ENCODE measurements at regions not wholly inside any gene's neighbourhood (a gene's known extent, or its start where the extent isn't known, plus 50 kb on each side); places are given as distances from the start of the nearest gene placed in this dataset.
"Not testable (repeated sequence)": the region's sequence is repeated elsewhere in the genome, so short reads cannot be mapped to it uniquely, and the experiment has no call there.

DNA sequence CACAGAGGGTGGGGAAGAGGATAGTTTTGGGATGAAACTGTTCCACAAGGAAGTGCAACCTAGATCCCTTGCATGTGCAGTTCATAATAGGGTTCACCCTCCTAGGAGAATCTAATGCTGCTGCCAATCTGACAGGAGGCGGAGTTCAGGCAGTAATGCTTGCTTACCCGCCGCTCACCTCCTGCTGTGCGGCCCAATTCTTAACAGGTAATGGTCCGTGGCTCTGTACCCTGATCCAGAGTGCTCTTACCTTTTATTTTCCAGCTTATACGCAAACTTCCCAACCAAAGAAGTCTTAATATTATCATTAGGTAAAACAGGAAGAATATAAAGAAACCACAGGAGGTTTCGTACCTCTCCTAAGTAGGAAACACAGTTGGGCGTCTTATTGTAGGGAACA is 82.7 kb upstream of the CD302 start:
- DNase-seq (ENCODE audit: low spot score) = no peak

DNA sequence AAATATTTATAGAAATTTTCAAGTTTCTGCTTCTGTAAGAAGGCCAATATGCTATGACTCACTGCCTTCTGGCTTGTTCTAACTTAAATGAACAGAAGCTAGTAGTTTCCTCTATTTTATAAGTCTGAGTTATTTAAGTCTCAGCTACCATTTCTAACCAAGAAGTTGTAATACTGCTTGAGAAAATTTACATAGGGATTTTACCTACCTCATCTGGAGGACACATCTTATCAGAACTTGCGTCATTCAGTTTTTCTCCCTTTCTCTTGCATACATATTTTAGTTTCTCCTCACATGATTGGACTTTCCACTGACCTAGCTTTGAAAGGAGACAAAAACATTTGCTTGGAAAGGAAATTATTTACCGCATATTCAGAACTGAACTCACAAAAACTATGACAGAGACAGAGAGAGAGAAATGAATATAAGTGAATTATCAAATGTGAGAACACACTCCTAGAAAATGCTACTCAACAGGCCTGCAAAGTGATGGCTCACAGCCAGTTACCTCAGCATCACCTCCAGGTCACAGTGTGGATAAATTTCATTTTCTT is 81.1 kb upstream of the CD302 start:
- no peak for DNase-seq (ENCODE audit: low spot score)

DNA sequence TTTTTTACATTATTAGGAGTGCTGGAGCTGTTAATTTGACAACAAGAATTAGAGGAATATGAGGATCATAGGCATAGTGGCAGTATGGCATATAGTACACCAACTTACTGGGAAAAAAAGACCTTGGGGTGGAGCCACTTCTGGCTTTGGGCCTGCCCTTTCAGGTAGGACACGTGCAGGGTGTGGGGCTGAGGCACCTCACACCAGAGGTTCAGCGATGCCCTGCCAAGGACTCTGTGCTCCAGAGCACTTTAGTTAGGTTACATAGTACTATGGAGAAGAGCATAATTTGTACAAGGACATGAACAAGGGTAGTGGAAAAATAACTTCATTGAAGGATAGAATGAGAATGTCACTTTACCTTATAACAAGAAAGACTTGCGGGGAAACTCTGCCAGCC is 77.1 kb upstream of the CD302 start:
- DNase-seq (ENCODE audit: low spot score) = no peak

- peak; percentile 7 for DNase-seq (ENCODE audit: low spot score)
Measured at GRCh38 chr2:159873258-159873657, 75.2 kb upstream of the CD302 start.

DNA sequence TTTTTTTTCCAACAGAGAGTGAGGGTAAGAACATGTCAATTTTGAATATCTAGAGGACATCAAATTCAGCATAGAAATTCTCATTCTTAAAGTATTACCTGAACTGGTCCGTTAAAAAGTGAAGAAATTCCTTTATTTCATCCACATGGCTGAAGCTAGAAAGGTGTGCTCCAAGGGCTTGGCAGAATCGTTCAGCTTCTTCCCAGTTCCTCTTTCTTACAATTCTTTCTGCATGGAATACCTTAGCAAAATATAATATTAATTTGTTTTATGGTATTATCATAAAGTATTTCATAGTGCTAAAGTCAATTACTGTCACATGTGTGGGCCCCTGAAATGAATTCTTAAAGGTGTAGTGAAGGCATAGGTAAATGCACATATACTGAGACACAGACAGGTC is 74.3 kb upstream of the CD302 start:
- no peak for DNase-seq (ENCODE audit: low spot score)

DNA sequence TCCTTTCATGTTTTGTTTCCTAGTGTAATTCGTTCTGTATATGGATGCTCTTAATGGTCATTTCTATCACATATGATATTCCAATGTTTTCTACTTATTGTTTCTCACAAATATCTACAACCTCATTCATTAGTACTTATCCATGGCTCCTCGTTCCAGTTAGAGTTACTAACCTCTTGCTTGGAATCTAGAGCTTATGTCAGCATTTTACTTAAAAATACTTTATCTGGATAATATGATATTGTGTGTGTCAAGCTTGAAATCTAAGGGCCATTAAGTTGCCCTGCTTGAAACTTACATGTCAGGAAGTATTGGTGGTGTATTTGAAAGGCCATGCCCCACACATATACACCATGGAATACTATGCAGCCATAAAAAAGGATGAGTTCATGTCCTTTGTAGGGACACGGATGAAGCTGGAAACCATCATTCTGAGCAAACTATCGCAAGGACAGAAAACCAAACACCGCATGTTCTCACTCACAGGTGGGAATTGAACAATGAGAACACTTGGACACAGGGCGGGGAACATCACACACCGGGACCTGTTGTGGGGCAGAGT is 70.7 kb upstream of the CD302 start:
- not testable (repeated sequence) for DNase-seq (ENCODE audit: low spot score)

GRCh38 chr2:159867567-159868361 is 69.8 kb upstream of the CD302 start:
- no peak for DNase-seq (ENCODE audit: low spot score)

- DNase-seq (ENCODE audit: low spot score) = no peak
Measured at GRCh38 chr2:159863526-159864160, 65.6 kb upstream of the CD302 start.

DNA sequence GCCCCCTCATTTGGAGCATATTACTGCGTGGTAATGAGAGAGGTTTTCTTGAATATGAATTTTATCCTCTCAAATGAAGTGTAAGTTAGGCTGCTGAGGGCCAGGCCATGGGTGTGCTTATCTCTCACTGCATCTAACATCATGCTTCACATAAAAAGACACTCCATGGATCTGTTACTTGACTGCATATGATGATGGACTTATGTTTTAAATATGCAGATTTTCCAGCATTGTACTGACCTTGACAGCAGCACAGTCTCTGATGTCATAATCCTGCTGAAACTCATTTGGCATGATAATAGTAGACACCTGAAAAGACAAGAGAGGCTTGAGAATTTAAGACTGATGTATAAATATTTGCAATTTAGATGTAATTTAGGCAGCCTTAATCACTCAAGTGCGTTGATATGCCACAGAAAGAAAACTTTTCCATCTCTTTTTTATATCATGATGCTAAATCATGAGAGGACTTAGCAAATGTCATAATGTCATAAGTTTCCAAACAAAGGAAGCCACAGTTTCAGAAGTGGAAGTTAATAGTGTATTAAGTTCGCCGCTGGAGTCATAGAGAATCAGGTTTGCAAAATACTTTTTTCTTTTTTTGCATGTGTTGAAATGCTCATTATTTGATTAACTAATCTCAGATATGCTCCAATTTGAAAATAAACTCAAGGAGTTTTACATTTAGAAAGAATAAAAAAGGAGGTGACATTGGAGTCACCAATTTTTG is 62.7 kb upstream of the CD302 start:
- no peak for DNase-seq (ENCODE audit: low spot score)

DNA sequence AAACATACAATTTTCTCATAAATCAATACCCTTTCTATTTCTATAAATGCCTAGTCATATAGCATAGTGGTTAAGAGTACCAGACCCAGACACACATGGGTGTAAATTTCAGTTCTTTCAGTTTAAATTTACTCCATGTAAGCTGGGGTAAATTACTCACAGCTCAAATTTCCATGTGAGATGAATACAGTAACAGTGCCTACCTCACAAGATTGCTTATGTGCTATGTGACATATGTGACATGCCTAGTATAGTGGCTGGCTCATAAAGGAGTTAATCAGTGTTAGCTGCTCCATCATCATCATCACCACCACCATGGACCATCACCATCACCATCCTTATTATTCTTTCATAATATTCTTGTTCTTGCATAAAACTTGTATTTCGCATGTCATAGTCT is 61.6 kb upstream of the CD302 start:
- DNase-seq (ENCODE audit: low spot score) = no peak

DNA sequence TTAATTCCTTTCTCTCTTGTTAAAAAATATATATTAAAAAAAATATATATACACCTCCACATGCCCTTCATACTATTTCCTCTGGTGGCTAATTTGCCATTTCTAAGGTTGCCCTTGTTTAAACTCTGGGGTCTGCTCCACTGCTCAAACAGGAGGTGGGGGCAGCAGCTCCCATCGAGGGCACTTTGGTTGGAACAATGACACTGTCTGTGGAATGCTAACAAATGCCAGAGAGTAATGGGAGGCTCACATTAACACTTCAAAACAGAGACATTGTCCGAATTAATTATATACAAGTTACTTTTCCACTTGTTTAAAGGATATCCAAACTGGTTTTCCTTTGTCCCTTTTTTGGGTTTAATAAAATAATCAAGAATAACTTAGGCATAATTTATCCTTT is 58.8 kb upstream of the CD302 start:
- DNase-seq (ENCODE audit: low spot score) = no peak

DNA sequence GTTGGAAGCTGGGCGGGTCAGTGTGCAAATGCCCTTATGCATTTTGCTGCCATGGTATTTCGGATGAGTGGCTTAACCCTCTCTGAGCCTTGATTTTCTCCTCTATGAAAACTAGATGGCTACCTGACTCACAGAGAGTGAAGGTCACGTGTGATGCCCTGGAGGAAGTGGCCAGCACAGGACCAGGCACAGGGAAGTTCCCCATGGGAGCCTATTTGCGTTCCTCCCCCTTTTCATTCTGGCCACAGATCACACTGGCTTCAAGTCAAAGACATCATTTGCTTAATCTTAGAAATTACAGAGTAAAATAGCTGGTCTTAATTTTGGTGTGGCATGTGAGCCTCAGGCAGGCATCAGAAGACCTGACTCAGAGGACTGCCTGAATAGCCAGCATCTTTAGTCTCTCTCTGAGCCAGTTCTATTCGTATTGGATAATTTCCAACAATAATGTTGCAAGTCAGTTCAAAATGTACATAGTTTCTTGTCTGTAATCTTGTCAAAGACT is 57.6 kb upstream of the CD302 start:
- no peak for DNase-seq (ENCODE audit: low spot score)

GRCh38 chr2:159855143-159855542 is 57.1 kb upstream of the CD302 start:
- DNase-seq (ENCODE audit: low spot score) = no peak

- no peak for DNase-seq (ENCODE audit: low spot score)
Measured at GRCh38 chr2:159854481-159854880, 56.5 kb upstream of the CD302 start.

- no peak for DNase-seq (ENCODE audit: low spot score)
Measured at GRCh38 chr2:159853101-159853500, 55.1 kb upstream of the CD302 start.

- no peak for DNase-seq (ENCODE audit: low spot score)
Measured at GRCh38 chr2:159851941-159852340, 53.9 kb upstream of the CD302 start.

DNA sequence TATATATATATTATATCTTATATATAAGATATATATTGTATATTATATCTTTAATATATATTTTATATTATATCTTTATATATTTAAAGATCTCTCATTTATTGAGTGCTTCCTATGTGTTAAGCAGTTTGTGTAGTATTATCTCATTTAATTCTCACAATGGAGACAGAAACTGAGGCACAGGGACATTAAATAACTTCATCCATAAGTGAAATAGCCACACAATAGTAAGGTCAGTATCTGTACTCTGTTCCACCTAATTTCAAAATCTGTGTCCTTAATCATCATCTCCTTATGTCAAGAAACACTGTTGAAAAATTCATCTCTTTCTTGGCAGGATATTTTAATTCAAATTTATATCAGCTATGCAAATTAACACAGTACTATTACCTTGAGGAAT is 52.8 kb upstream of the CD302 start:
- no peak for DNase-seq (ENCODE audit: low spot score)

DNA sequence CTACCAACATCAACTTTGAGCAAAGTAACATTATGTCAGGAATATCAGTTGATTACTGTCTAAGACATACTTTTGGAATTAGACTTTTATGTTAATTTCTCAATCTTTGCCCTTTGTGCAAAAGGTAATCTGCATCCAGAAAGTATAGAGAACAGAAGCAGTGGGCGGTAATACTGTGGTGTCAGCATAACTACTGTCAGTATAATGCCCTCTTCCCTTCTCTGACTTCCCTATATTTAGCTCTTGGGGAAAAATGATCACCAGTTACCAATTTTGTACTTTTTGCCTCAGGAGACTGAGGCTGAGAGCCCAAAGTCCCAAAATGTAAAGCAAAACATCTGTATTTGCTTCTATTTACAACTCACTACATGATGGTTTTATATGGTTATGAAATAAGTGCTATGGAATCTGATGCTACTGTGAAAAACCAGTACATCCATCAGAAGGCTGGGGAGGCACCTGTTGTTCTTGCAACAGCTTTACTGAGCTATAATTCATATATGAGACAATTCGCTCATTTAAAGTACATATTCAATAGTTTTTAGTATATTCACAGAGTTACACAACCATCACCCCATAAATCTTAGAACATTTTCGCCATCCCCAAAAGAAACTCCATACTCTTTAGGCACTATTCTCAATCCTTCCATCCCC is 51.3 kb upstream of the CD302 start:
- DNase-seq (ENCODE audit: low spot score) = no peak
